ENCODE measurements at regions not wholly inside any gene's neighbourhood (a gene's known extent, or its start where the extent isn't known, plus 50 kb on each side); places are given as distances from the start of the nearest gene placed in this dataset.
A peak's percentile ranks its signal among the peaks of the same experiment; 100 is the strongest.

DNA sequence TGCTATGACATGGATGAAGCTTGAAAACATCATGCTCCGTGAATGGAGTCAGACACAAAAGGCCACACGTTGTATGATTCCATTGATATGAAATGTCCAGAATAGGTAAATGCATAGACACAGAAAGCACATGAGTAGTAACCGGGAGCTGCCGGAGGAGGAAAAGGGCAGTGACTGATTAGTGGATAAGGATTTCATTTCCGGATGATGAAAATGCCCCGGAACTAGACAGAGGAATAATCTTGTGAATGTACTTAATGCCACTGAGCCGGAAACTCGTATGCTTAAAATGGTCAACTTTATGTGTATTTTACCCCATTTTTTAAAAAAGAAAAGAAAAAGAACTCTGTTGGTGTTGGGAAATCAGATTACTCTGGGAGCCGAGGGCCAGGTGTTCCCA is 112.7 kb upstream of the FAM9B start:
- ChIA-PET CTCF (interaction anchor here (0.6 kb wide), 1 partner anchor 99 kb away, joined by 6 read pairs; no protein-coding TSS in a partner anchor), POLR2A (ENCODE audit: unreplicated experiment) (no interaction called here)
- no peak overlapping the region for H3K14ac ChIP-seq (replicated peaks; ENCODE audit: low read depth, low read length)
- no peak overlapping the region for H3K23ac ChIP-seq (ENCODE audit: low read depth, low read length)
- no peak overlapping the region for H2BK120ac ChIP-seq (ENCODE audit: low read depth, low read length)
- no peak overlapping the region for H3K4ac ChIP-seq (ENCODE audit: low read depth, low read length)
- no peak overlapping the region for H3K4me2 ChIP-seq (ENCODE audit: low read depth, low read length)
- no peaks in the 10 kb centered on the region for H3K36me3 ChIP-seq (ENCODE audit: control insufficient read depth, insufficient read depth, low read length)
- no peaks in the 10 kb centered on the region for H4K20me1 ChIP-seq (ENCODE audit: insufficient read depth, low read length)
- H3K4me1 ChIP-seq (ENCODE audit: control insufficient read depth, insufficient read depth, low read length) = peaks cover 11% of the 10 kb centered on the region
- H4K8ac ChIP-seq (ENCODE audit: low read depth in 2 of 2, low read length in 2 of 2) = no peak overlapping the region
- no peaks in the 10 kb centered on the region for H3K9me3 ChIP-seq (ENCODE audit: control insufficient read depth, insufficient read depth, low read length)
- TF ChIP-seq RFX5 (IDR thresholded peaks at IDR 0.05; ENCODE audit: low read depth, low read length) (no peak), FOS (IDR thresholded peaks at IDR 0.05; ENCODE audit: low read depth, low read length) (no peak), NFE2L2 (IDR thresholded peaks at IDR 0.05; ENCODE audit: low read depth, low read length) (no peak), SMC3 (IDR thresholded peaks at IDR 0.05; ENCODE audit: low read depth, low read length) (no peak), MAFK (IDR thresholded peaks at IDR 0.05; ENCODE audit: low read depth, low read length) (no peak), CEBPB (IDR thresholded peaks at IDR 0.05; ENCODE audit: low read depth, low read length) (no peak), CHD1 (IDR thresholded peaks at IDR 0.05; ENCODE audit: low read depth, low read length) (no peak), MXI1 (IDR thresholded peaks at IDR 0.05; ENCODE audit: borderline replicate concordance, low read depth, low read length) (no peak), MAZ (IDR thresholded peaks at IDR 0.05; ENCODE audit: borderline replicate concordance, low read depth, low read length) (no peak), CTCF (conservative IDR thresholded peaks at IDR 0.05; ENCODE audit: low read depth, low read length) (no peak), BHLHE40 (IDR thresholded peaks at IDR 0.05; ENCODE audit: low read depth, low read length) (no peak), RCOR1 (IDR thresholded peaks at IDR 0.05; ENCODE audit: insufficient replicate concordance, low read length) (no peak), POLR2A (IDR thresholded peaks at IDR 0.05; ENCODE audit: low read depth, low read length) (no peak)
- TF ChIP-seq, protein P1, sequence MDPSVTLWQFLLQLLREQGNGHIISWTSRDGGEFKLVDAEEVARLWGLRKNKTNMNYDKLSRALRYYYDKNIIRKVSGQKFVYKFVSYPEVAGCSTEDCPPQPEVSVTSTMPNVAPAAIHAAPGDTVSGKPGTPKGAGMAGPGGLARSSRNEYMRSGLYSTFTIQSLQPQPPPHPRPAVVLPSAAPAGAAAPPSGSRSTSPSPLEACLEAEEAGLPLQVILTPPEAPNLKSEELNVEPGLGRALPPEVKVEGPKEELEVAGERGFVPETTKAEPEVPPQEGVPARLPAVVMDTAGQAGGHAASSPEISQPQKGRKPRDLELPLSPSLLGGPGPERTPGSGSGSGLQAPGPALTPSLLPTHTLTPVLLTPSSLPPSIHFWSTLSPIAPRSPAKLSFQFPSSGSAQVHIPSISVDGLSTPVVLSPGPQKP (IDR thresholded peaks at IDR 0.05; ENCODE audit: borderline replicate concordance, low read depth, low read length) = no peak
- TF ChIP-seq, protein P2, sequence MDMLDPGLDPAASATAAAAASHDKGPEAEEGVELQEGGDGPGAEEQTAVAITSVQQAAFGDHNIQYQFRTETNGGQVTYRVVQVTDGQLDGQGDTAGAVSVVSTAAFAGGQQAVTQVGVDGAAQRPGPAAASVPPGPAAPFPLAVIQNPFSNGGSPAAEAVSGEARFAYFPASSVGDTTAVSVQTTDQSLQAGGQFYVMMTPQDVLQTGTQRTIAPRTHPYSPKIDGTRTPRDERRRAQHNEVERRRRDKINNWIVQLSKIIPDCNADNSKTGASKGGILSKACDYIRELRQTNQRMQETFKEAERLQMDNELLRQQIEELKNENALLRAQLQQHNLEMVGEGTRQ (IDR thresholded peaks at IDR 0.05; ENCODE audit: low read depth, low read length) = no peak
- no peak overlapping the region for H4K5ac ChIP-seq (ENCODE audit: low read depth, low read length)
- BruUV-seq (replicated peaks) = no TSS peak
- no peak overlapping the region for H3K27ac ChIP-seq (ENCODE audit: insufficient read depth, low read length)
- in situ Hi-C loops (cut with MboI; ENCODE audit: low sequenced_read_pairs) = no loop called here
- H2BK5ac ChIP-seq (ENCODE audit: low read depth, low read length, poor library complexity, severe bottlenecking) = no peak overlapping the region
- no peak overlapping the region for H3K56ac ChIP-seq (ENCODE audit: extremely low read depth, insufficient read depth, low read length)
- no peak overlapping the region for H2BK20ac ChIP-seq (ENCODE audit: low read depth, low read length)
- H3K18ac ChIP-seq (ENCODE audit: low read depth, low read length) = no peak overlapping the region
- H3K4me3 ChIP-seq (ENCODE audit: insufficient read depth, low read depth, low read length) = no peak overlapping the region
- no peak overlapping the region for H2AFZ ChIP-seq (replicated peaks; ENCODE audit: low read length, poor library complexity)
- H3K79me1 ChIP-seq (ENCODE audit: low read depth in 1 of 2, low read length in 2 of 2) = no peaks in the 10 kb centered on the region
- H3K9ac ChIP-seq (ENCODE audit: low read depth, low read length) = no peak overlapping the region
- ATAC-seq (ENCODE audit: low read depth) (no peak), DNase-seq (no peak)
- no peak overlapping the region for H2AK9ac ChIP-seq (replicated peaks; ENCODE audit: low read depth, low read length, poor library complexity)
- no peaks in the 10 kb centered on the region for H3K27me3 ChIP-seq (ENCODE audit: control insufficient read depth, insufficient read depth, low read length)
- intact Hi-C loops (cut with micrococcal nuclease) = loop anchor here (5.0 kb wide), 1 partner anchor 174 kb away; no protein-coding TSS in a partner anchor
- 0 out of 2 replicates have a peak overlapping the region, but pooled peaks have one; percentile 4 for H4K91ac ChIP-seq (ENCODE audit: insufficient read depth, low read depth, low read length)
- 0 out of 2 replicates have a peak, but pooled peaks cover 2% of the 10 kb centered on the region for H3K9me1 ChIP-seq (ENCODE audit: insufficient read depth, low read length)
- dilution Hi-C loops (cut with HindIII; ENCODE audit: low sequenced_read_pairs, unreplicated experiment) = no loop called here
- WGBS, 2 experiments (ENCODE audit: extremely low coverage in 2 of 2, insufficient read length in 1 of 2) = 70% methylated on average over 2 of the region's 9 CpGs; no CpG with 5 or more reads in 1 of the 2 experiments
- 0 out of 3 replicates have a peak overlapping the region, but pooled peaks have one; percentile 64 for H2BK15ac ChIP-seq (ENCODE audit: low read depth, low read length)
- H2AK5ac ChIP-seq (ENCODE audit: low read depth, low read length) = no peak overlapping the region

Measured in IMR-90 (cell line).